Right atrium auricular region (tissue), 2 donors: ENCODE measurements at regions not wholly inside any gene's neighbourhood (a gene's known extent, or its start where the extent isn't known, plus 50 kb on each side); places are given as distances from the start of the nearest gene placed in this dataset.

Experiments used
- DNase-seq: peaks from one replicate; pipeline ENCODE4 v3.0.0-alpha.2; 2019; ENCODE audit warnings: low spot score
- H3K27ac ChIP-seq, 2 donors: fragments of 200-600 bp; sonication (generic); 1 replicate in 1 of 2; 2 replicates in 1 of 2; pipeline ENCODE4 v1.5.1; 2016 to 2019
- H3K27me3 ChIP-seq, 2 donors: fragments of 200-600 bp; sonication (generic); one replicate each; pipeline versions ENCODE4 v1.5.1 to v1.6.0; 2017 to 2019
- H3K36me3 ChIP-seq: fragments of 200-600 bp; sonication (generic); one replicate; pipeline ENCODE4 v1.5.1; 2016
- H3K4me1 ChIP-seq, 2 donors: fragments of 200-600 bp; sonication (generic); one replicate each; pipeline versions ENCODE4 v1.5.1 to v1.6.0; 2017 to 2019
- H3K4me3 ChIP-seq, 2 donors: fragments of 200-600 bp; sonication (generic); 1 replicate in 1 of 2; 2 replicates in 1 of 2; pipeline ENCODE4 v1.5.1; 2017 to 2019; ENCODE audit warnings: mild to moderate bottlenecking in 1 of 2, moderate library complexity in 1 of 2
- H3K9me3 ChIP-seq, 2 donors: fragments of 200-600 bp; sonication (generic); one replicate each; pipeline ENCODE4 v1.5.1; 2019
- TF ChIP-seq, protein P1 (sequence below), 2 donors: fragments of 200-600 bp; sonication (generic); IDR thresholded peaks; one replicate each; pipeline ENCODE4 v1.5.1; 2019; ENCODE audit warnings: antibody characterized with exemption in 2 of 2

DNA sequence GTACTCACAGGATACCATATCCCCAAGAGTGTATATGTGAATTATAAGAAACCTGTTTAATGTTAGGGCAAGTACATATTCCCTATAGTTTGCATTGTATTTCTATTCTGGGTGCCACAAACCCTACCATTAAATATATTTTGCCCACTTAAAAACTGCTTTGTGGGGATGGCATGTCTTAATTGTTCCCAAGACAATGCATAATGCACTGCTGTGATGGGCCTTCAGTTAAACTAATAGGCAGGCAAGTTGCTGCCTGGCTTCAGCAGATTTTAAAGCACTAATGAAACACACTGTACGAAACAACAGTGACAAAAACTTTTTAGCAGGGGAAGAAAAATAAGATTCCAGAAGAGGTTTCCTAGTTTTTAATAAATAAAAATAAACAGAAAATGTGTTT lies 104.8 kb upstream of the VRK2 start:
- Histone ChIP-seq H3K4me3 (no peak overlapping the region), H3K9me3 (no peaks in the 10 kb centered on the region), H3K27me3 (no peaks in the 10 kb centered on the region), H3K4me1 (no peaks in the 10 kb centered on the region), H3K36me3 (no peaks in the 10 kb centered on the region), H3K27ac (no peak overlapping the region)
- DNase-seq: no peak
- TF ChIP-seq, protein P1, sequence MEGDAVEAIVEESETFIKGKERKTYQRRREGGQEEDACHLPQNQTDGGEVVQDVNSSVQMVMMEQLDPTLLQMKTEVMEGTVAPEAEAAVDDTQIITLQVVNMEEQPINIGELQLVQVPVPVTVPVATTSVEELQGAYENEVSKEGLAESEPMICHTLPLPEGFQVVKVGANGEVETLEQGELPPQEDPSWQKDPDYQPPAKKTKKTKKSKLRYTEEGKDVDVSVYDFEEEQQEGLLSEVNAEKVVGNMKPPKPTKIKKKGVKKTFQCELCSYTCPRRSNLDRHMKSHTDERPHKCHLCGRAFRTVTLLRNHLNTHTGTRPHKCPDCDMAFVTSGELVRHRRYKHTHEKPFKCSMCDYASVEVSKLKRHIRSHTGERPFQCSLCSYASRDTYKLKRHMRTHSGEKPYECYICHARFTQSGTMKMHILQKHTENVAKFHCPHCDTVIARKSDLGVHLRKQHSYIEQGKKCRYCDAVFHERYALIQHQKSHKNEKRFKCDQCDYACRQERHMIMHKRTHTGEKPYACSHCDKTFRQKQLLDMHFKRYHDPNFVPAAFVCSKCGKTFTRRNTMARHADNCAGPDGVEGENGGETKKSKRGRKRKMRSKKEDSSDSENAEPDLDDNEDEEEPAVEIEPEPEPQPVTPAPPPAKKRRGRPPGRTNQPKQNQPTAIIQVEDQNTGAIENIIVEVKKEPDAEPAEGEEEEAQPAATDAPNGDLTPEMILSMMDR (IDR thresholded peaks at IDR 0.05): no peak

DNA sequence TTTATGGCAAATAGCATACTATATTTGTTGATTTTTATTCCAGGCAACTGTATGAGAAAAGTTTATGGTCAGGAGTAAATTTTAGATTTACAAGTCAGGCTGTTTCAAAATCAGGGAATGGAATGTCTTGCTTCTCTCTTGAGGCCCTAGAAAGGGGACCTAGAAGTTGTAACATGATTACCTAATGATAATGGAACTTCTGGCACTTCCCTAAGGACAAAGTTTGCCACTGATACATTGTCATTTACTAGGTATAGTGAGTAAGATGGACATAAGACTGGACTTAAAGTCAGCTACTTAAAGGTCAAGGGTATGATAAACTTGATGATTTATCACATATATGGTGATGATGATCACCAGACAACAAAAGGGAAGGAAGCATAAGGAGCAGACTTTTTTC lies 103.3 kb upstream of the VRK2 start:
- no peaks in the 10 kb centered on the region for H3K36me3 ChIP-seq
- DNase-seq: no peak
- H3K27me3 ChIP-seq: no peaks in the 10 kb centered on the region
- no peak overlapping the region for H3K4me3 ChIP-seq
- TF ChIP-seq, protein P1 (IDR thresholded peaks at IDR 0.05): no peak
- H3K9me3 ChIP-seq: no peaks in the 10 kb centered on the region
- H3K4me1 ChIP-seq: no peaks in the 10 kb centered on the region
- H3K27ac ChIP-seq: no peak overlapping the region

DNA sequence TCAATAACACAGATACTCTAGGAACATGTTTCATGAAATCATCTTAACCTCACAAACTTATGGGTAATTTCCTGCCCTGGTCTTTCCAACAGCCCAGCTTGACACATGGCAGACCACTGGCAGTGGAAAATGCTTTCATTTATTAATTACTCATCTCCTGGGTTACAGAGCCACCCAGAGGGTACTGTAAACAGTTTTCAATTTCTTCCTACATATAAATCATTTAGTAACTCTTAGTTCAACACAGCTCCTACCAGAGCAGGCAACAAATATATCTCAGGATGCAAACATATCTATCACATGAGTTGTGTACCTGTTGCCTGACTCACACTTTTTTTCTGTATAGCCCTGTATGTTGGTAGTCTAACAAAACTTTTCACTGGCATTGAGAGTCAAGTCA lies 99.2 kb upstream of the VRK2 start:
- H3K36me3 ChIP-seq: no peaks in the 10 kb centered on the region
- DNase-seq: no peak
- H3K9me3 ChIP-seq: no peaks in the 10 kb centered on the region
- no peak overlapping the region for H3K27ac ChIP-seq
- no peaks in the 10 kb centered on the region for H3K4me1 ChIP-seq
- no peaks in the 10 kb centered on the region for H3K27me3 ChIP-seq
- no peak overlapping the region for H3K4me3 ChIP-seq
- TF ChIP-seq, protein P1 (IDR thresholded peaks at IDR 0.05): no peak

DNA sequence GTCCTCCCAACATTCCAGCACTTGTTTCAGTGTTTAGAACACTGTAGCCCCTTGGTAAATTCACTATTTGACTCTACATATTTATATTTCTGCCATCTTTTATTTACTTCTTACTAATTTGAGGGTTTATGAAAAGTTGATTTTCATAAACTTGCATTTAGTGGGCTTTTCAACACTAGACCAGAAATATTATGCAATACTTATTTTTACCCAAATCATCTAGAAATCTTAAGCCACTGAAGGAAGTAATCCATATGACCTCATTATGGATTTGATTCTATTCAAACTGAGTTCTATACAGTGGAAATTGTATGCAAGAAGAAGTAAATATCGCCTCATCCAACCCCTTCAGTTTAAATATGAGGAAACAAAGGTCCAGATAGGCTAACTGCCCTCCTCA lies 92.6 kb upstream of the VRK2 start:
- Histone ChIP-seq H3K27me3 (no peaks in the 10 kb centered on the region), H3K27ac (no peak overlapping the region), H3K4me1 (no peaks in the 10 kb centered on the region), H3K36me3 (no peaks in the 10 kb centered on the region), H3K9me3 (no peaks in the 10 kb centered on the region), H3K4me3 (no peak overlapping the region)
- DNase-seq: no peak
- TF ChIP-seq, protein P1 (IDR thresholded peaks at IDR 0.05): no peak

DNA sequence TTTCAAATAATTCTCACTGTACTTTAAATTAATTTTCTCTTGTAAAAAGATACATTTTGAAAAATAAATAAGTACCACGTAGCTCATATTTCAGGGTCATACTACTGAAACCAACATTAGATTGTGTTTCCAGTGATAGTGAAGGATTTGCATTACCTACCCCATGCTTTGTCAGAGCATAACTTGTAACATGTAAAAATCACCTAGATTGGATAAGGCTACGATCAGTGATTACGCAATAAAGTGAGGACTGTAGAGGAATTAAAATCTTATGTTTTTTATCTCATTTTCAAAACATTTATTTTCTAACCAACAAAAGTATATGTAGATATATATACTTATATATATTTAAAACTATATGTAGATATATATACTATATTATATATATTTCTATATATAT lies 89.4 kb upstream of the VRK2 start:
- no peak overlapping the region for H3K27ac ChIP-seq
- TF ChIP-seq, protein P1 (IDR thresholded peaks at IDR 0.05): no peak

DNA sequence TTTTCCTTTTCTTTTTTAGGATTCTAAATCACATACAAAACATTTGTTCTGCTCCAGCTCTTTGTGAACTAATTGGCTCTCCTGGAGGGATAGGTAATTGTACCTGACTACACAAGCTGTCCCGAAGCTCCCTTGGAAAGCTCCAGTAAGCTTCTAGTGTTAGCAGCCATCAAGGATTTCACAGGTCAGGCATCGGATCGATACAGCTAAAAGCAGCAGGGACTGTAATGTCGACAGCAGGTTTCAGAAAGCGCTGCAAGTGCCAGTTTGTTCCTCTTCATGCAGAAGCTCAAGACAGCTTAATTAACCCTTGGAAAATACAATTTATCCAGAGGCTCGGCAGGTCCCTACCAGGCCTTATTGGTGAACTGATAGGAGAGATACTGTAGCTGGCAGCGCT lies 87.2 kb upstream of the VRK2 start:
- TF ChIP-seq, protein P1 (IDR thresholded peaks at IDR 0.05): no peak
- no peak for DNase-seq

More for the DNA sequence above, 89.4 kb upstream of the VRK2 start:
- Histone ChIP-seq H3K27me3 (no peaks in the 10 kb centered on the region), H3K9me3 (no peaks in the 10 kb centered on the region), H3K4me3 (no peak overlapping the region), H3K4me1 (no peaks in the 10 kb centered on the region), H3K36me3 (no peaks in the 10 kb centered on the region)
- DNase-seq: no peak

More for the DNA sequence above, 87.2 kb upstream of the VRK2 start:
- Histone ChIP-seq H3K9me3 (no peaks in the 10 kb centered on the region), H3K36me3 (no peaks in the 10 kb centered on the region), H3K4me1 (no peaks in the 10 kb centered on the region), H3K27me3 (no peaks in the 10 kb centered on the region), H3K27ac (no peak overlapping the region), H3K4me3 (no peak overlapping the region)
